ENCODE measurements at regions not wholly inside any gene's neighbourhood (a gene's known extent, or its start where the extent isn't known, plus 50 kb on each side); places are given as distances from the start of the nearest gene placed in this dataset.

DNA sequence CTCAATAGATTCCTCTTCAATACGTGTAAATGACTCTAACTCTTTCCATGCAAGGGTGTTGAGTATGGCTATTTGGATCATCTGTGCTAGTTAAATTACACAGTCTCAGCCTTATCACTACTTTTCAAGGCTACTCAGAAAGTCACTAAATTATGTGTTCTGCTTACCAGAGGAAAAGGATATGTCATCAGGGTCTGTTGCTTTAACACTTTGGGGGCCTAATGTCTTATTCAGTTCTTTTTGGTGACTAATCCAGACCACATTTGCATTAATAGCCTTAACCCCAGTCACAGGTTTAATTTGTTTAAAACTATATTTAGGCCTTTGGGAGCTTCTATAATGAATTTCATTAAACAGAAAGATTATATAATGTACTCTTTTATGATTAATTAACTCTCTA lies 649.3 kb downstream of the RPS29 start:
- H3K4me3 Mint-ChIP-seq: no peak overlapping the region
- H3K9me3 Mint-ChIP-seq: no peaks in the 10 kb centered on the region
- no peaks in the 10 kb centered on the region for H3K27me3 Mint-ChIP-seq
- no peak overlapping the region for H3K27ac Mint-ChIP-seq
- POLR2A ChIA-PET: no interaction called here
- ATAC-seq (ENCODE audit: low read depth) (no peak), DNase-seq (no peak)
- no peak for TF ChIP-seq CTCF (IDR thresholded peaks at IDR 0.05)
- intact Hi-C loops (cut with micrococcal nuclease): no loop called here
- CTCF ChIA-PET: no interaction called here
- H3K4me1 Mint-ChIP-seq: peaks cover 3% of the 10 kb centered on the region
- H3K36me3 Mint-ChIP-seq (ENCODE audit: low read depth): no peaks in the 10 kb centered on the region

DNA sequence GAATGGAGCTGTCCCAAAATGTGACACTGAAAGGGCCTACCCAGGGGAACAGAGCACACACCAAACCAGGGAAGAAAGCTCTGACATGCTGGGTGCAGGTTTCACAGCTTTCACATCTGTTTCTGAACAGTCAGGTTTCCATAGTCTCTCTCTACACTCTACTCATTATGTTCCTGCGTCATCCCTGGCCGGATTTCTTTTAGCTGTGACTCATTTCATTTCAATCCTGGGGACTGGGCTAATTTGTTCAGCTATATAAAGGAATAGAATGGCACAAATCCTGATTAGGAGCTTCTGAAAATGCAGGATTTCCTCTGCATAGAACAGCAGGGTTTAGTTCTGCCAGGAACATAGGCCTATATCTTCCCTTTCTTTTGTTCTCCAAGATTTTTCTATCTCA lies 649.8 kb downstream of the RPS29 start:
- H3K36me3 Mint-ChIP-seq (ENCODE audit: low read depth): no peaks in the 10 kb centered on the region
- H3K27me3 Mint-ChIP-seq: no peaks in the 10 kb centered on the region
- ATAC-seq (ENCODE audit: low read depth): no peak
- no peak for TF ChIP-seq CTCF (IDR thresholded peaks at IDR 0.05)
- H3K27ac Mint-ChIP-seq: no peak overlapping the region
- intact Hi-C loops (cut with micrococcal nuclease): no loop called here
- ChIA-PET CTCF (no interaction called here), POLR2A (no interaction called here)
- no peaks in the 10 kb centered on the region for H3K9me3 Mint-ChIP-seq
- no peak overlapping the region for H3K4me3 Mint-ChIP-seq
- peaks cover 3% of the 10 kb centered on the region for H3K4me1 Mint-ChIP-seq
- DNase-seq: no peak

DNA sequence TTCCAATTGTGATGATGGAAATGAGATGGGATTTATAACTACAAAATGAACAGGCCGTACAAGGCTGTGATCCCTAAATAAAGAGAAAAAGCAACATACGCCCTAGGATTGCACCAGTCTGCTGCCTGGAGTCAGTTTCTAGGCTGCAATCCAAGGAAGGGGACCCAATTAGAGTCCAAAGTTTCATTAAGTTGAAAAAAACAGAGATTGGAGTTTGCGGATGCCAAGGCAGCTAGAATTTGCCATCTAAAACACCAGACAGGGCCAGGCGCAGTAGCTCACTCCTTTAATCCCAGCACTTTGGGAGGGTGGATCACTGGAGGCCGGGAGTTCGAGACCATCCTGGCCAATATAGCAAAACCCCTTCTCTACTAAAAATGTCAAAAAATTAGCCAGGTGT lies 661.0 kb downstream of the RPS29 start:
- DNase-seq (no peak), ATAC-seq (ENCODE audit: low read depth) (no peak)
- Mint-ChIP-seq H3K27ac (no peak overlapping the region), H3K27me3 (peaks cover 3% of the 10 kb centered on the region), H3K4me1 (no peaks in the 10 kb centered on the region), H3K36me3 (ENCODE audit: low read depth) (no peaks in the 10 kb centered on the region), H3K9me3 (no peaks in the 10 kb centered on the region), H3K4me3 (no peak overlapping the region)
- no peak for TF ChIP-seq CTCF (IDR thresholded peaks at IDR 0.05)
- ChIA-PET POLR2A (no interaction called here), CTCF (no interaction called here)
- intact Hi-C loops (cut with micrococcal nuclease): no loop called here

- no peaks in the 10 kb centered on the region for H3K9me3 Mint-ChIP-seq
- intact Hi-C loops (cut with micrococcal nuclease): no loop called here
- ChIA-PET CTCF (no interaction called here), POLR2A (no interaction called here)
- no peak for TF ChIP-seq CTCF (IDR thresholded peaks at IDR 0.05)
- H3K4me1 Mint-ChIP-seq: no peaks in the 10 kb centered on the region
- H3K27ac Mint-ChIP-seq: no peak overlapping the region
- no peak for ATAC-seq (ENCODE audit: low read depth)
- no peak for DNase-seq
- H3K27me3 Mint-ChIP-seq: peaks cover 2% of the 10 kb centered on the region
- no peak overlapping the region for H3K4me3 Mint-ChIP-seq
- no peaks in the 10 kb centered on the region for H3K36me3 Mint-ChIP-seq (ENCODE audit: low read depth)
Measured at GRCh38 chr14:48914921-48915320, 671.3 kb downstream of the RPS29 start.

DNA sequence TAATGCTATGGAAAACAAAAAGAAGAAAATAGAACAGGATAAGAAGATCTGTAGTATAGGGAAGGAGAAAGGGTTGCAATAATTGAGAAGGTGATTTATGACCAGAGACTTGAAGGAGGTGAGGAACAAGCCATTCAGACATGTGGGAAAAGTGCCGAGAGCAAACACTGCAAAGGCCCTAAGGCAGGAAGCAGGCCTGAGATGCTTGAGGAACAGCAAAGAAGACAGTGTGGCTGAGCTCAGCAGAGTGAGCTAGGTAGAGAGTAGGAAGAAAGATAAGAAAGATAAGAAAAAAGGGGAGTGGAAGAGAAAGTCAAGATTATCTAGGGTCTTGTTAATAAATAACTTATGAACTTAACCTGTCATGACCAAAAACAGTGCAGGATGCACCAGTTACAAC lies 671.8 kb downstream of the RPS29 start:
- TF ChIP-seq CTCF (IDR thresholded peaks at IDR 0.05): no peak
- Mint-ChIP-seq H3K27ac (no peak overlapping the region), H3K4me1 (no peaks in the 10 kb centered on the region), H3K9me3 (no peaks in the 10 kb centered on the region), H3K4me3 (no peak overlapping the region), H3K36me3 (ENCODE audit: low read depth) (no peaks in the 10 kb centered on the region), H3K27me3 (peaks cover 2% of the 10 kb centered on the region)
- ChIA-PET POLR2A (no interaction called here), CTCF (no interaction called here)
- intact Hi-C loops (cut with micrococcal nuclease): no loop called here
- ATAC-seq (ENCODE audit: low read depth) (no peak), DNase-seq (no peak)
